ENCODE measurements at regions not wholly inside any gene's neighbourhood (a gene's known extent, or its start where the extent isn't known, plus 50 kb on each side); places are given as distances from the start of the nearest gene placed in this dataset.

DNA sequence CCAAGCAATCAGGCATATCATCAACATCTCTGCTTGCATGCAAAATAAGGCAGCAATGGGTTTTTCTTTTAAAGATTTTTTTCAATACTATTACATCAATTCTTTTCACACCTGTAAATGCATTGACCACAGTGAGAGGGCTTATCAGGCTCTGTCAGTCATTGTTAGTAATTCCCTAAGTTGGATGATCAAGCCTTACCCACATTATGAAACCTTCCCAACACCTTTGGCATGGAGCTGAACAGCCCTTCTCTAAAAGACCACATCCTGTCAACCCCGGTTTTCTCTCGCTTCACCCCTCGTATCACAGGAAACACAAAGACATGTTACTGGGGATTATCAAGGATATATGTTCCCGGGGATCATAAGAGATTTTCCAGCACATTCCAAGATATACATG, 135.2 kb upstream of the SLC24A5 start:
- TF ChIP-seq, protein P1, sequence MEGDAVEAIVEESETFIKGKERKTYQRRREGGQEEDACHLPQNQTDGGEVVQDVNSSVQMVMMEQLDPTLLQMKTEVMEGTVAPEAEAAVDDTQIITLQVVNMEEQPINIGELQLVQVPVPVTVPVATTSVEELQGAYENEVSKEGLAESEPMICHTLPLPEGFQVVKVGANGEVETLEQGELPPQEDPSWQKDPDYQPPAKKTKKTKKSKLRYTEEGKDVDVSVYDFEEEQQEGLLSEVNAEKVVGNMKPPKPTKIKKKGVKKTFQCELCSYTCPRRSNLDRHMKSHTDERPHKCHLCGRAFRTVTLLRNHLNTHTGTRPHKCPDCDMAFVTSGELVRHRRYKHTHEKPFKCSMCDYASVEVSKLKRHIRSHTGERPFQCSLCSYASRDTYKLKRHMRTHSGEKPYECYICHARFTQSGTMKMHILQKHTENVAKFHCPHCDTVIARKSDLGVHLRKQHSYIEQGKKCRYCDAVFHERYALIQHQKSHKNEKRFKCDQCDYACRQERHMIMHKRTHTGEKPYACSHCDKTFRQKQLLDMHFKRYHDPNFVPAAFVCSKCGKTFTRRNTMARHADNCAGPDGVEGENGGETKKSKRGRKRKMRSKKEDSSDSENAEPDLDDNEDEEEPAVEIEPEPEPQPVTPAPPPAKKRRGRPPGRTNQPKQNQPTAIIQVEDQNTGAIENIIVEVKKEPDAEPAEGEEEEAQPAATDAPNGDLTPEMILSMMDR (conservative IDR thresholded peaks at IDR 0.05; ENCODE audit: low read depth, low read length): no peak
- DNase-seq (ENCODE audit: low read depth): no peak
- no peak overlapping the region for H3K4me3 ChIP-seq (ENCODE audit: low read depth, low read length)

DNA sequence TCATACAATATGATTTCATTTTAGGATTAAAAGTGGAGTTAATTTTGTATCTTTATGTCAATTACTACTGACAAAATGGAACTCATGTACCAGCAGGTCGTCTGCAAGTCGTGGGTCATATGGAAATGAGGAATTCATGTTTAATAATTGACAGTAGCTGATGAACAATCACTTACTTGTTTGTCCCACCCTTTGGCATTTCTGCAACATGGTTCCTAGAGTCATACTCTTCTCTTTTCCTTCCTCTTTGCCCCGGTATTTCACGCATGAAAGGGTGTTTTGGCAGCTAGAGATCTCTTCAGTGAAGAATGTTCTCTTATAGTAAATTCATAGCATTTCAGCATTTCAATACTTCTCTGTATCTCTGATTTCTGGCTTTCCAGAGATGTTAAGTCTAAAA, 133.3 kb upstream of the SLC24A5 start:
- TF ChIP-seq, protein P1 (conservative IDR thresholded peaks at IDR 0.05; ENCODE audit: low read depth, low read length): no peak
- no peak overlapping the region for H3K4me3 ChIP-seq (ENCODE audit: low read depth, low read length)
- peak; percentile 20 for DNase-seq (ENCODE audit: low read depth)

DNA sequence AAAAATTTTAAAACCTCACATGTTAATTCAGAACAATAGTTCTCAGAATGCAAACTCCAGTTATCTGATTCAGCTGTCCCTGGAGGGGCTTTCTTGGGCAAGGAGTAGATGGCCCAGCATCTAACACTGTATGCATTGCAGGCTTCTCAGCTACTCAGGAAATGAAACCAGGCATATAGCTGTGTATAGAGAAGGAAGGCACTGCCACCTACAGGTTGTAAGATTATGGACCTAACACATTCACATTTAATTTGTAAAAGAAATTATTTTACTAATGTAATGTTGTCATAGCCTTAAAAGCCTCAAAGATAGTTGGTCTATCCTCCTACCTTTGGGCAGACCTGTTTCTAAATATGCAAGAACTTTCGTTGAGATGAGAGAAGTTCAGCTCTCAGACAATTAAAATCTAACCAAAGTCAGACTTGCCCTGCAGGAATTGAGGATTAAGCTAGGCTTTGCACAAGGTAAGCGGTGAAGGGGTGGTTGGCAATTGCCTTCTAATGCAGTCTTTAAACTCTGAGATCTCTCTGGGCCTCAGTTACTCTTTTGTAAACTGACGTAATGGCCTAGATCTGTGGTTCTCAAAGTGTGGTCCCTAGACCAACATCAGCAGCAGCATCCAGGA, 132.8 kb upstream of the SLC24A5 start:
- TF ChIP-seq, protein P1 (conservative IDR thresholded peaks at IDR 0.05; ENCODE audit: low read depth, low read length): peak; percentile 76
- no peak overlapping the region for H3K4me3 ChIP-seq (ENCODE audit: low read depth, low read length)
- peak; percentile 30 for DNase-seq (ENCODE audit: low read depth)

DNA sequence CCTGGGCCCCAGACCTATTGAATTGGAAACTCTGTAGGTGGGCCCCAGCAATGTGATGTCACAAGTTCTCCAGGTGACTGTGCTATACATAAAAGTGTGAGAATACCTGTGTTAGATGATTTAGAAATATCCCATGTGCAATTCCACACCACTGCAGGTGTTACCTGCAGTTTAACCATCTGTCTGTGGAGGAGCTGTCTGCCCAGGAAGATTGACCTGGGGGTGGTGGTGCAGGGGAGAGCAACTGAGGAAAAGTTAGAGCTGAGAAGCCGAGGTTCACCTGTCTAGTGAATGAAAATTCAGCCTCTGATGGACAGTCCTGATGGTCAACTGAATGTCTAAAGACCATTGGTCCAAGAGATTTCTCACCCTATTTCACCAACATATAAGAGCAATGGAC, 132.2 kb upstream of the SLC24A5 start:
- DNase-seq (ENCODE audit: low read depth): no peak
- TF ChIP-seq, protein P1 (conservative IDR thresholded peaks at IDR 0.05; ENCODE audit: low read depth, low read length): no peak
- H3K4me3 ChIP-seq (ENCODE audit: low read depth, low read length): no peak overlapping the region

DNA sequence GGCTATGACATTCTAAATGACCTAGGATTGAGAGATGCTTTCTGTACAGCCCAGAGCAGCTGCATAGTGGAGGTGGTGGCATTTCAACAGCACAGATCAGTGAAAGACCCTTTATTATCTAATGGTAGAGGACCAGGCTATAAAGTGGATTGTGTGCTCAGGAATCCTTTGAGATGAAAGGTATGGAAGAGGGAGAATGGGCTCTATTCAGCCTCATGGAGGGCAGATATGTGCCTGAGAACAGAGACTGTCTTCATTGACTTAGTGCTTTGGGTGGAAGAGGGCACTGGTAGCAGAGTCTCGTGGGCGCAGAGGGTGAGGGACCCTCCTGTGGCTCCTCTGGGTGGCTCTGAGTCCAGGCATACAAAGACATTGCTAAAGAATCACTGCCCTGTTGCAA, 130.0 kb upstream of the SLC24A5 start:
- TF ChIP-seq, protein P1 (conservative IDR thresholded peaks at IDR 0.05; ENCODE audit: low read depth, low read length): no peak

DNA sequence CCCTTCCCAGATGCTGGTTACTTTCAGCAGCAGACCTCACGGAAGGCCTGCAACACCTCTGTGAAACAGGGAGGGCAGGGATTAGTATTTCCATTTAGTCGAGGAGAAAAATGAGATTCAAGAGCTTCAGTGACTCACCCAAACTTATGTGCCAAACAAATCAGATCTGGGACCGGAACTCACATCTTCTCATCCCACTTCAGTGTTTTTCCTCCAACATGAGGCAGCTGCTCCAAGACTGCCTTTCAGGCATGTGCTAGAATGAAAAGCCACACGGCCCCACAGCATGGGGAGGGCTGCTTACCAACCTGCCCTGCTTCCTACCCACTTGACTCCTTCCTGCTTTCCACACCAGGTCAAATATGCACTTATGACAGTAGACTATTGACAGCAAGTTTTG, 129.4 kb upstream of the SLC24A5 start:
- TF ChIP-seq, protein P1 (conservative IDR thresholded peaks at IDR 0.05; ENCODE audit: low read depth, low read length): no peak
- DNase-seq (ENCODE audit: low read depth): no peak

More for the DNA sequence above, 130.0 kb upstream of the SLC24A5 start:
- H3K4me3 ChIP-seq (ENCODE audit: low read depth, low read length): no peak overlapping the region
- no peak for DNase-seq (ENCODE audit: low read depth)

DNA sequence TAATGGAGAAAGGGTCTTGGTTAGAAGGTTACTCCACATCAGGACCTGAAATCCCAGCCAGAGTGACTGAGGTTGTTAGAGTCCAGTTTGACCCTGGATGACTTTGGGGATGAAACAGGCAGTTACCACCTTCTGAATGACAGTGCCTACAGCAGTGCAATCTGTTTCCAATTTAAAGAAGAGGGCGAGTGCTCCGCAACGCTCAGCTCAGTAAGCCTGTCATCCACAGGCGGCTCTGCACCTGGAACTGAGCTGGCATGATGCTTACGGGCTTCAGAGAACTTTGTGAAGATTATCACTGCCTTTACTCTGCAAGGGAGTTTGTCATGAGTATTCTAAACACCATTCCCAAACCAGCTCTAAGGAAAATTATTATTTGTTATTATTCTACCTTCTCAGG, 127.7 kb upstream of the SLC24A5 start:
- TF ChIP-seq, protein P1 (conservative IDR thresholded peaks at IDR 0.05; ENCODE audit: low read depth, low read length): no peak
- DNase-seq (ENCODE audit: low read depth): no peak
- H3K4me3 ChIP-seq (ENCODE audit: low read depth, low read length): no peak overlapping the region

More for the DNA sequence above, 129.4 kb upstream of the SLC24A5 start:
- no peak overlapping the region for H3K4me3 ChIP-seq (ENCODE audit: low read depth, low read length)
